MV-4-11 (cell line): ENCODE measurements at regions not wholly inside any gene's neighbourhood (a gene's known extent, or its start where the extent isn't known, plus 50 kb on each side); places are given as distances from the start of the nearest gene placed in this dataset.
"Not testable (repeated sequence)": the region's sequence is repeated elsewhere in the genome, so short reads cannot be mapped to it uniquely, and the experiment has no call there.

Source experiments
- DNase-seq: peaks from one replicate; lab custom pipeline; 2025; lab: John Stamatoyannopoulos, UW

DNA sequence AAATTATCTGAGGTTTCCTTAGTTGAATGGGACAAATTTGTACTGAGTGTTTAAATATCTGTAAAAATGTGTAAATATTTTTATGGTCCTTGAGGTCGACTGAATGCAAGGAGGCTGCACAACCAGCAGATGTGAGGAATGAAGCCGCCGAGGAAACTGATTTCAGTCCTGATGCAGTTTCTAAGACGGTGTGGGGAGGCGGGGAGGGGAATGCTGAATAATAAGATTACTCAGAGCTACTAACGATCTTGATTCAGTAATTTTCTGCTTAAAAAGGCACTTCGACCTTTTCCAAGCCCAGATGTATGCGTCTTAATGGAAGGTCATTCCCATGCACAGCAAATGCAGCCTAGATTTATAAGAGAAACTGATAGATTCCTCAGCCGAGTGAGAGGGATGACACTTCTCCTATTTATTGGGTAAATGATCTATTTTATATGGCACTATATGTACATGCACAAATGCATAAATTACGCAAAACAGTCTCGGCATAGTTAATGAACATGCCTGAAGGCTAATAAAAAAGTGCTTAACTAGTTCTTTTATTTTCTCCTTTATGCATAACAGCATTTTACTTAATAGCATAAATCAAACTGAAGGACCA lies 167.6 kb upstream of the PITRM1 start:
- no peak for DNase-seq

DNA sequence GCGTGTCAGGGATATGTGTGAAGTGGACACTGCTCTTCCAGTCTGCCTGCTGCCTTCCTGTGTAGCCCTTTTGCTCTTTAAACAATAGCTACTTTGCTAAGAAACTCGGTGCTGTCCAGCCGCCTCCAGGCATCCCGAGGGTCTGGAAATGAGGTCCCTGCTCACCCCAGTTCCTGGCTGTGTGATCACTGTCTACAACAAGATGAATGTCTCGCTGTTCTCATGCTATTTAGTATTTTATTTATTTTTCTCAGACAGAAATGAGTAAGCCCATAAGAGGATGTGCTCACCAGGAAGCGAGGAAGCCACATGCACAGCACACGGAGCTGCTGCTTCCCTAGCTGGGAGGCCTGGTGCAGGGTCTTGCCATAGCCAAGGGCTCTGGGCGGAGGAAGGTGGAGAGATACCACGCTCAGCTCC lies 167.0 kb upstream of the PITRM1 start:
- peak; percentile 30 for DNase-seq

GRCh38 chr10:3339121-3339520 lies 166.5 kb upstream of the PITRM1 start:
- DNase-seq = no peak

DNA sequence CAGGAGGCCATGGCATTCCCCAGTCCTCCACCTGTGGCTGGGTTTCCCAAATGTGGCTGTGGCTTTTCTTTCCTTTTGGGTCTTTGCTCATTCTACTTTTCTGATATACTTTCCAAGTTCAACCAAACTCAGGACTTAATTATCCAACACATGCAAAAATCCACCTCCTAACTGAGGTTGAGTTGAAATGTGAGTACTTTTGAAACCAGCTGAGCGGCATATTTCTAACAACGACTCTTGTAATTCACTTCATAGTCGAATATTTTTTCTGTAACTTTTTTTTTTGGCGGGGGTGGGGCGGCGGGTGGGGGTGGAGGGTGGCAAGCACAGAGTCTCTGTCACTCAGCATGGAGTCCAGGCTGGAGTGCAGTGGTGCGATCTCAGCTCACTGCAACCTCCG lies 165.2 kb upstream of the PITRM1 start:
- no peak for DNase-seq

- peak; percentile 13 for DNase-seq
Observed at GRCh38 chr10:3336673-3337293, 164.2 kb upstream of the PITRM1 start.

DNA sequence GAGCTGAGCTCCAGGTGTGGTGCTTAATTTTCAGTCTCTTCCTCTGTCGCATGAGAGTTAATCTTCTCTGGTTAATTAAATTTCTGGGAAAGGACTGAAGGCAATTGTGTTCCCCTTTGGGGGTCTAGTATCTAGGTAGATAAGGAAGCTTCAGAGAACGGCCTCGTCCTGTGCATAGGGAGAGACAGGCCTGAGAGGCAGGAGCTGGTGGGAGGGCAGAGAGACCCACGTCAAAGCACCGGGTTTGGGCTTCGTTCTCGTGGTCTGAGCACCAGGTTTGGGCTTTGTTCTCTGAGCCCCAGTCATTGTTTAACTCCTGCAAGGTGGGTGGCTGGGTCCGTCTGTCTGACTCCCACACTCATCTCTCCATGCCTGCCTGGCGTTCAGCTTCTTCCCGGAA lies 160.8 kb upstream of the PITRM1 start:
- DNase-seq = no peak

DNA sequence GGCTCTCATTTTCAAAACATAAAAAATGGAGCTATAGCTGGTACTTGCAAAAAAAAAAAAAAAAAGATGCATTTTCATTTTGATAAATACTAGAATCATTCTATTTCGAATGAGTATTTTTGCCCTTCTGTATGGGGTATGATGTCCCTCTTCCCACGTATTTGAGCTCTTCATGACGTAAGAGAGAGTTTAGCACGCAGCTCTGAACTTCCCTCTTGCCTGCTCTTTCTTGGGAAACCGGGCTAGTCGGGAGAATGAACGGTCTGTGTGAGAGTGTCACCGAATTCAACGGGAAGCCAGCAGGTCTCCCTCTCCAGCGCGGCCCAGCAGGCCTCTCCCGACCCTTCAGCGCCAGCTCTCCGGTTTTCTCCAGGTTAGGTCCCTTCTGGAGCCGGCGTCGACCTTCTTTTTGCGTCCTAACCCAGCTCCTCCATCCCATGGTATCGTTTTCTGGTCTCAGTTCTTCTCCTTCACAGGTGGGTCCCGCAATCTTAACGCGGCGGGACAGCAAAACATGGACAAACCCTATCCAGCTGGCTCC lies 159.2 kb upstream of the PITRM1 start:
- no peak for DNase-seq

- DNase-seq = no peak
Observed at GRCh38 chr10:3331187-3331586, 158.6 kb upstream of the PITRM1 start.

GRCh38 chr10:3330663-3331062 lies 158.1 kb upstream of the PITRM1 start:
- peak; percentile 84 for DNase-seq

DNA sequence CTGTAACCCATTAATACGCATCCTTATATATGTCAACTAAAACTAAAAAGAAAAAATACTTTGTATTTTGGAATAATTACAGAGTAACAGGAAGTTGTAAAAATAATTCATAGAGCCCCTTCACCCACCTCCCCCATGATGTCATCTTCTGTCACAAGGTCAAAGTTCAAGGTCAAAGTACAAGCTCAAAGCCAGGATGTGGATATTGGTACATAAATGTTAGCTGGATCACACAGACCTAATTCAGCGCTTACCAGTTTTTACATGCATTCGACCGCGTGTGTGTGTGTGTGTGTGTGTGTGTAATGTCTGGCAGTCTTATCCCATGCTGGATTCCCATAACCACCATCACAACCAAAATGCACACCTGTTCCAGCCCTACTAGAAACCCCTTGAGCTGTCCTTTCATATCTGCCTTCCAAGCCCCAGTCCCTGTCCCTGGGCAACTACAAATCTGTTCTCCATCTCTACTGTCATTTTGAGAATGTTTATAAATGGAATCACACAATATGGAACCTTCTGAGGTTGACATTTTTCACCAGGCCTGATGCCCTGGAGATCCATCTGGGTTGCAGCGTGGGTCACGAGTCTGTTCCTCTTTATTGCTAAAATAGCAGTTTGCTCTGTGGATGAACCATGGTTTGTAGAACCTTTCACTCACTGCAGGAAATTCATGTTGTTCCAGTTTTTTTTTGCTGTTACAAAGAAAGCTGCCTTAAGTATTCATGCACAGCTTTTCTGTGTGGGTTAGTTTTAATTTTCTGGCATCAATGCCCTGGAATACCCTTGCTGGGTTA lies 153.6 kb upstream of the PITRM1 start:
- peak; percentile 51 for DNase-seq

DNA sequence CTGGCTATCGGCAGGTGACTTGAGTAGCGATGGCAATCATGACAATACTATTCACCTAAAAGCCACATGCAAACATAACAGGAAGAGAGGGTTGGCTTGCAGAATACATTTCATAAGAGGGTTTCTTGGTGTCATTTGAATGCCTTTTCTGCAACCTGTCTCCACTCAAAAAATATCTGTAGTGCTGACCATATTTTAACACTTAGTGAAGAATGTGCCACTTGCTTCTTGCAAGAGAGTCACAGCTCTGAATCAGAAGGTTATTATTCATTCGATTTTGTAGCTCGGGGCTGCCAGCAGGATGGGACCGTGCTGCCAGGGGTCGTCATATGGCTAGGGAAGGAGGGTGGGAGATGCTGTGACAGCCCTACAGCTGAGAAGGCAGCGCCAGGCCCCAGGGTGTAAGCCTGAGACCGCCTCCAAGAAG lies 152.0 kb upstream of the PITRM1 start:
- DNase-seq = no peak

DNA sequence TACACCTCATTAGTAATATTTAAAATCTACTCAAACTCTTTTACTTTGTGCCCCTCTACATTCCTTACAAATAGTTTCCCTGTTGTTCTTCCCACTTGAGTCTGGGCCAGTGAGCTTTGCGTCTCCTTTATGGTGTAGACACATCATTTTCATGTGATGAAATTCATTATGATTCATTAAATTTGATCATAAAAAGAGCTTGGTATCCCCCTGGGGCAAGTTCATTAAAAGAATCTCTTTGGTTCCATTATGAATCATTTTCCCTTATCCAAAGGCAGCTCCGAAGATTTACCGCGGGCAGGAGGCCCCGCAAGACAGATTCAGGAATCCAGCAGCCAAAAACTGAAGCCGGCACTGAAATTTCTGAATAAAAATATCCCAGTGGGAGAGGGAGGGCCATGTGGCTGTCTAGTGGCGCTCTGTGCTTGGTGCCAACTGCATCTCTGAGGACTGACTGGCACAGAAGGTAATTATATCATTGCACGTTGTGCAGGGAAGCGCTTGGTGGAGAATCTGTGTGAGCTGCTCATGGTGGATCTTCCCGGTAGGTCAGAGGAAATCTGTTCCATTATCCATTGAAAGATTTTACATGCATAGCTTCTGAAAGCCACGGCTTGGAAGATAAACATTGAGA lies 151.4 kb upstream of the PITRM1 start:
- DNase-seq = no peak

- no peak for DNase-seq
Observed at GRCh38 chr10:3321123-3321522, 148.5 kb upstream of the PITRM1 start.

- DNase-seq = no peak
Observed at GRCh38 chr10:3319811-3320226, 147.2 kb upstream of the PITRM1 start.

- not testable (repeated sequence) for DNase-seq
Observed at GRCh38 chr10:3318480-3318807, 145.9 kb upstream of the PITRM1 start.

GRCh38 chr10:3317553-3318479 lies 145.2 kb upstream of the PITRM1 start:
- not testable (repeated sequence) for DNase-seq

GRCh38 chr10:3314445-3315085 lies 142.0 kb upstream of the PITRM1 start:
- DNase-seq = not testable (repeated sequence)

GRCh38 chr10:3313784-3314444 lies 141.3 kb upstream of the PITRM1 start:
- DNase-seq = peak; percentile 75

DNA sequence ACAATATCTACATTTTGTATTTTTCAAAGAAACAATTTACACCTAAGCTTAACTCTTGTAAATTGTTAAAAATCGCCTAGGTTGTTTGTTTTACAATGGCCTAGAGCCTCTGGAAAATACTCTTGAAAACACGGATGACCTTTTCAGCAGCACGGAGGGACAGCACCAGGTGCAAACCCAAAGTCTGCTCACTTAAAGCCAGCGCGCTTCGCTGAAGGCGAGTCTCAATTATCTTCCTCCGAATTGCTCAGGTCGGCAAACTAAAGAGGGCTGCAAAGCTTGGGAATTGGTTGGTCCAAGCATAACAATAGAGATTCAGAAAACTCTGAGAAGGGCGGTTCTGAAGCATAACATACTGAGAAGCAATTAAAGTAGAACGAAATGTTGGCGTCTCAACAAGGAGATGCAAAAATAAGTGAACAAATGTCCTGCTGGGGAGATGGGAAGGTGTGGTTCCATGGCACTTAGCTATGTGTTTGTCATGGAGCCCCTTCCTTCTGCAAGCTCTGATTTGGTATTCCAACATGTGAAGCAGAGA lies 139.9 kb upstream of the PITRM1 start:
- no peak for DNase-seq
